RWPE2 (cell line): ENCODE measurements at regions not wholly inside any gene's neighbourhood (a gene's known extent, or its start where the extent isn't known, plus 50 kb on each side); places are given as distances from the start of the nearest gene placed in this dataset.

Experiments
- ATAC-seq: fragments of 200-7000 bp; cut with Tn5 transposase; 3 replicates; pipeline ENCODE4 v1.9.1; 2021; ENCODE audit warnings: low read depth
- DNase-seq: peaks from one replicate; pipeline ENCODE4 v3.0.0-alpha.2; 2020; ENCODE audit warnings: low spot score
- H3K27ac ChIP-seq: fragments of 450-650 bp; 2 replicates; pipeline ENCODE4 v1.5.1; 2017; ENCODE audit warnings: mild to moderate bottlenecking; ENCODE audit not compliant: poor library complexity, severe bottlenecking
- H3K27me3 ChIP-seq: fragments of 250-450 bp; sonication (Bioruptor Pico); 2 replicates; pipeline ENCODE4 v1.5.1; 2021; ENCODE audit warnings: mild to moderate bottlenecking, moderate library complexity; ENCODE audit not compliant: insufficient read depth, poor library complexity, severe bottlenecking
- H3K36me3 ChIP-seq: fragments of 250-450 bp; sonication (Bioruptor Pico); 2 replicates; pipeline ENCODE4 v1.5.1; 2020; ENCODE audit warnings: low read depth, mild to moderate bottlenecking, moderate library complexity
- H3K4me1 ChIP-seq: fragments of 250-450 bp; sonication (Bioruptor Pico); 2 replicates; pipeline ENCODE4 v1.5.1; 2021; ENCODE audit warnings: mild to moderate bottlenecking, moderate library complexity; ENCODE audit not compliant: insufficient read depth, poor library complexity, severe bottlenecking
- H3K4me3 ChIP-seq: fragments of 250-450 bp; sonication (Bioruptor Pico); 2 replicates; pipeline ENCODE4 v1.5.1; 2021; ENCODE audit warnings: mild to moderate bottlenecking, moderate library complexity; ENCODE audit not compliant: severe bottlenecking
- H3K9me3 ChIP-seq: fragments of 250-450 bp; sonication (Bioruptor Pico); 2 replicates; pipeline ENCODE4 v1.5.1; 2021; ENCODE audit warnings: mild to moderate bottlenecking, moderate library complexity; ENCODE audit not compliant: severe bottlenecking
- TF ChIP-seq, protein P1 (sequence below): fragments of 450-650 bp; IDR thresholded peaks from one replicate; pipeline ENCODE4 v1.5.1; 2017; ENCODE audit warnings: mild to moderate bottlenecking, moderate library complexity; ENCODE audit not compliant: poor library complexity, severe bottlenecking

DNA sequence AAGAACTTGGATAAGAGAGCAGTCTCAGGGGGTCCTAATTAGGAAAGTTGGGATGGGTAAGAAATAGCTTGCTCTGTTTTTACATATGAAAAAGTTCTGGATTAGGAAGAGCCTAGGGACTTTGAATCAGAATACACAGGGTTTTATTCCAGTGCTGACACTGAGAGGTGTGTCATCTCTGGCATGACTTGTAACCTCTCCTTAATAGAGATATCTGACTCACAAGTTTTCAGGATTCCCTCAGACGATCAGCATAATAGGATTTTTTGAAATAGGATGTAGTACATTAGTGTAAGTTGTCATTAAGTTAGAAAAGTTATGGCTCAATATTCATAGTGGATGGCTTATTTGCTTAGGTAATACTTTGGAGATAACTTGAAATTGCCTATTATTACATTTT lies 555.2 kb upstream of the MIR17HG start:
- DNase-seq: no peak
- peak; percentile 82 for ATAC-seq
- TF ChIP-seq, protein P1, sequence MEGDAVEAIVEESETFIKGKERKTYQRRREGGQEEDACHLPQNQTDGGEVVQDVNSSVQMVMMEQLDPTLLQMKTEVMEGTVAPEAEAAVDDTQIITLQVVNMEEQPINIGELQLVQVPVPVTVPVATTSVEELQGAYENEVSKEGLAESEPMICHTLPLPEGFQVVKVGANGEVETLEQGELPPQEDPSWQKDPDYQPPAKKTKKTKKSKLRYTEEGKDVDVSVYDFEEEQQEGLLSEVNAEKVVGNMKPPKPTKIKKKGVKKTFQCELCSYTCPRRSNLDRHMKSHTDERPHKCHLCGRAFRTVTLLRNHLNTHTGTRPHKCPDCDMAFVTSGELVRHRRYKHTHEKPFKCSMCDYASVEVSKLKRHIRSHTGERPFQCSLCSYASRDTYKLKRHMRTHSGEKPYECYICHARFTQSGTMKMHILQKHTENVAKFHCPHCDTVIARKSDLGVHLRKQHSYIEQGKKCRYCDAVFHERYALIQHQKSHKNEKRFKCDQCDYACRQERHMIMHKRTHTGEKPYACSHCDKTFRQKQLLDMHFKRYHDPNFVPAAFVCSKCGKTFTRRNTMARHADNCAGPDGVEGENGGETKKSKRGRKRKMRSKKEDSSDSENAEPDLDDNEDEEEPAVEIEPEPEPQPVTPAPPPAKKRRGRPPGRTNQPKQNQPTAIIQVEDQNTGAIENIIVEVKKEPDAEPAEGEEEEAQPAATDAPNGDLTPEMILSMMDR: no peak
- no peak overlapping the region for H3K4me3 ChIP-seq
- H3K4me1 ChIP-seq: no peaks in the 10 kb centered on the region
- no peaks in the 10 kb centered on the region for H3K36me3 ChIP-seq
- no peak overlapping the region for H3K27ac ChIP-seq
- H3K27me3 ChIP-seq: no peaks in the 10 kb centered on the region
- H3K9me3 ChIP-seq: no peaks in the 10 kb centered on the region

DNA sequence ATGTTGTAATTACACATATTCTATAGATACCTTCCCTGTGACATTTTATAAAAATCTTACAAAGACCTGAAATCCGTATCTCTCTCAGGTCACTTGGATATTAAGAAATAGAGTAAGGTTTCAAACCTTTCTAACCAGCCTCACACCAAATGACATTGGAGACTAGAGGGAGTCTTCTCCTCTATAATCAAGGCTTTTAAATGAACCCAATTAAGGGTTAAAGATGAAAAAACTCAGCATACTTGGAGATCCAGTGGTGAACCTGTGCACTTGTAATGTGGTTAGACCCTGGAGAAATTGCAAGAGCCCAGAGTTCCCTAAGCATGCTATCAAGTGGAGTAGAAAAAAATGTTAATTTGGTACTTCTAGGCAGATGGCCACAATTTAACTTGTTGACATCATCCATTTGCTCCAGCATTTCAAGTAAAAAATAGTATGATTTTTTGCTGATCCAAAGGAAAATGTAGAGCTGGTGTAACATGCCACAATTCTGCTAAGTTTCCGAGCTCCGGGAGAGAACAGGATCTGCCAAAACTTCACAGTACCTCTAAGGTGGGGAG lies 554.1 kb upstream of the MIR17HG start:
- no peak for ATAC-seq
- Histone ChIP-seq H3K4me1 (no peaks in the 10 kb centered on the region), H3K27me3 (no peaks in the 10 kb centered on the region), H3K4me3 (no peak overlapping the region), H3K9me3 (no peaks in the 10 kb centered on the region), H3K36me3 (no peaks in the 10 kb centered on the region), H3K27ac (no peak overlapping the region)
- TF ChIP-seq, protein P1: no peak
- no peak for DNase-seq

DNA sequence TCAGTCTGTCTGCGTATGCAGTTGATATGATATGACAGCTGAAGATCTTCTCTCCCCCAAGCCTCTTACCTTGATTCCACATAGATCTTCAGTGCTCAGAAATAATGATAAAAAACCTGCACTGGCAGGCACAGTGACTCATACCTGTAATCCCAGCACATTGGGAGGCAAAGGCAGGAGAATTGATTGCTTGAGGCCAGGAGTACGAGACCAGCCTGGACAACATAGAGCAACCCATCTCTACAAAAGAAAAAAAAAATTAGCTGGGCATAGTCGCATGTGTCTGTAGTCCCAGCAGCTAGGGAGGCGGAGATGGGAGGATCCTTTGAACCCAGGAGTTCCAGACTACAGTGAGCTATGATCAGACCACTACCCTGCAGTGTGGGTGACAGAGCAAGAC lies 551.0 kb upstream of the MIR17HG start:
- DNase-seq (no peak), ATAC-seq (no peak)
- no peak overlapping the region for H3K4me3 ChIP-seq
- H3K4me1 ChIP-seq: no peaks in the 10 kb centered on the region
- no peaks in the 10 kb centered on the region for H3K36me3 ChIP-seq
- H3K27ac ChIP-seq: no peak overlapping the region
- no peaks in the 10 kb centered on the region for H3K27me3 ChIP-seq
- H3K9me3 ChIP-seq: no peaks in the 10 kb centered on the region
- TF ChIP-seq, protein P1: no peak

DNA sequence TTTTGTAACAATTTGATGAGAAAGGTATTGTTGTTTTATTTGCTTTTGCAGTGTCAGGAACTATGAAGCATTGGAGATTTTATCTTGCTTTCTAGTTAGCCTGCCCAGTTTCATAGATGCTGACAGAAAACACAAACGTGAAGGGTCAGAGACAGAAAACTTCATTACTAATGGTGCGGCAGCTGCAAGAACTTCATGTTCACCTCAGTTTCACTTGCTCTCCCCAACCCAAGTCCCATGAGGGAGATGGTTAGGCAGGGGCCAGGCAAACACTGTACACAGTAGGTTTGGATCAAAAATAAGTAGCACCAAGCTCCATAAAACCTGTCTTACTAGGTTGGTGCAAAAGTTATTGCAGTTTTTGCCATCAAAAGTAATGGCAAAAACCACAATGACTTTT lies 550.2 kb upstream of the MIR17HG start:
- TF ChIP-seq, protein P1: no peak
- ATAC-seq (no peak), DNase-seq (no peak)
- H3K9me3 ChIP-seq: no peaks in the 10 kb centered on the region
- no peak overlapping the region for H3K27ac ChIP-seq
- no peaks in the 10 kb centered on the region for H3K36me3 ChIP-seq
- H3K4me3 ChIP-seq: no peak overlapping the region
- H3K4me1 ChIP-seq: no peaks in the 10 kb centered on the region
- no peaks in the 10 kb centered on the region for H3K27me3 ChIP-seq

DNA sequence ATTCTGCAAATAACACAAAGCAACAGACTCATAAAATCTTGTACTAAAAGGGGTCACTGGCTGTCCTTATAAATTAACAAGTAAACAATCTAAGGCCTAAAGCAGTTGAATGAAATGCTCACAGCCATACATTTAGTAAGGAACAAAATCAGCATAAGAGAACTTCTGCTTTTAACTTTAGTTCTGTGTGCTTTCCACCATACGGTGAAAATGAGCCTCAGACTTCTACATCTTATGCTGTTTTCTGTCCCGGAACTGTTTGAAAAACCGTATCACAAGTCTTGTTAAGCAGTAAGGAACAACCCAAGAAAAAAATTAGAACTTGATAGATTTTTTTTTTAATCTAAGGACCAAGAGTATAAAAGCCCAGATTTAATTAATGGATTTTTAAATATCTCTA lies 549.1 kb upstream of the MIR17HG start:
- H3K4me3 ChIP-seq: no peak overlapping the region
- no peak overlapping the region for H3K27ac ChIP-seq
- TF ChIP-seq, protein P1: no peak
- ATAC-seq: no peak
- no peak for DNase-seq
- H3K4me1 ChIP-seq: no peaks in the 10 kb centered on the region
- H3K27me3 ChIP-seq: no peaks in the 10 kb centered on the region
- no peaks in the 10 kb centered on the region for H3K9me3 ChIP-seq
- H3K36me3 ChIP-seq: no peaks in the 10 kb centered on the region
